ENCODE measurements at regions not wholly inside any gene's neighbourhood (a gene's known extent, or its start where the extent isn't known, plus 50 kb on each side); places are given as distances from the start of the nearest gene placed in this dataset.

DNA sequence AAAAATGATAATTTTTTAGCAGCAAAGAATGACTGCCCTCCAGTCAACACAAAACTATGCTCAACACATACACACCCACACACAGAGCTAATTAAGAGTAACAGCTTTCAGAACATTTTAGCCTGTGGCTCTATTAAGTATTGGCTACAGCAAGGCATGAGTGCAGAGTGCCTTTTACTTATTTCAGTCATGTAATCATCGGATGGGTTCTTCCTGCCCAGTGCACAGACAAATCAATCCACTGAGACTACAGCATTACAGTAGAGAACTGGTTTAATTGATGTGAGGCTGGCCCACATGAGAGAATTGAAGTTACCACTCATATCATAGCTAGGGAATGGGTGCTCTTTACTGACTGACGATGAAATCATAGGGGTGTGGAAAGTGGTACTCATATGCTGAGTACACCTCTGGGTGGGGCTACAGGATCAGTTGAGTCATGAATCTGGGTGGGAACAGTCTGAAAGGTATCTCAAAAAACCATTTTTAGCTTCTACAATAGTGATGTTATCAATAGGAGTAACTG lies 241.0 kb downstream of the FSIP2 start:
- no peak for TF ChIP-seq KAT8 (IDR thresholded peaks at IDR 0.05; ENCODE audit: low read depth)
- no peak for TF ChIP-seq CBFB (CRISPR knock-in tag; IDR thresholded peaks at IDR 0.05)
- TF ChIP-seq, protein P1, sequence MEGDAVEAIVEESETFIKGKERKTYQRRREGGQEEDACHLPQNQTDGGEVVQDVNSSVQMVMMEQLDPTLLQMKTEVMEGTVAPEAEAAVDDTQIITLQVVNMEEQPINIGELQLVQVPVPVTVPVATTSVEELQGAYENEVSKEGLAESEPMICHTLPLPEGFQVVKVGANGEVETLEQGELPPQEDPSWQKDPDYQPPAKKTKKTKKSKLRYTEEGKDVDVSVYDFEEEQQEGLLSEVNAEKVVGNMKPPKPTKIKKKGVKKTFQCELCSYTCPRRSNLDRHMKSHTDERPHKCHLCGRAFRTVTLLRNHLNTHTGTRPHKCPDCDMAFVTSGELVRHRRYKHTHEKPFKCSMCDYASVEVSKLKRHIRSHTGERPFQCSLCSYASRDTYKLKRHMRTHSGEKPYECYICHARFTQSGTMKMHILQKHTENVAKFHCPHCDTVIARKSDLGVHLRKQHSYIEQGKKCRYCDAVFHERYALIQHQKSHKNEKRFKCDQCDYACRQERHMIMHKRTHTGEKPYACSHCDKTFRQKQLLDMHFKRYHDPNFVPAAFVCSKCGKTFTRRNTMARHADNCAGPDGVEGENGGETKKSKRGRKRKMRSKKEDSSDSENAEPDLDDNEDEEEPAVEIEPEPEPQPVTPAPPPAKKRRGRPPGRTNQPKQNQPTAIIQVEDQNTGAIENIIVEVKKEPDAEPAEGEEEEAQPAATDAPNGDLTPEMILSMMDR (IDR thresholded peaks at IDR 0.05 in 2 of 3, conservative IDR thresholded peaks at IDR 0.05 in 1 of 3; ENCODE audit: insufficient read depth in 2 of 3, low read depth in 1 of 3, low read length in 3 of 3): no peak
- TF ChIP-seq SPI1 (IDR thresholded peaks at IDR 0.05; ENCODE audit: borderline replicate concordance, low read depth, low read length): no peak
- TF ChIP-seq, protein P2, sequence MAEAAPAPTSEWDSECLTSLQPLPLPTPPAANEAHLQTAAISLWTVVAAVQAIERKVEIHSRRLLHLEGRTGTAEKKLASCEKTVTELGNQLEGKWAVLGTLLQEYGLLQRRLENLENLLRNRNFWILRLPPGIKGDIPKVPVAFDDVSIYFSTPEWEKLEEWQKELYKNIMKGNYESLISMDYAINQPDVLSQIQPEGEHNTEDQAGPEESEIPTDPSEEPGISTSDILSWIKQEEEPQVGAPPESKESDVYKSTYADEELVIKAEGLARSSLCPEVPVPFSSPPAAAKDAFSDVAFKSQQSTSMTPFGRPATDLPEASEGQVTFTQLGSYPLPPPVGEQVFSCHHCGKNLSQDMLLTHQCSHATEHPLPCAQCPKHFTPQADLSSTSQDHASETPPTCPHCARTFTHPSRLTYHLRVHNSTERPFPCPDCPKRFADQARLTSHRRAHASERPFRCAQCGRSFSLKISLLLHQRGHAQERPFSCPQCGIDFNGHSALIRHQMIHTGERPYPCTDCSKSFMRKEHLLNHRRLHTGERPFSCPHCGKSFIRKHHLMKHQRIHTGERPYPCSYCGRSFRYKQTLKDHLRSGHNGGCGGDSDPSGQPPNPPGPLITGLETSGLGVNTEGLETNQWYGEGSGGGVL (CRISPR knock-in tag; IDR thresholded peaks at IDR 0.05): no peak
- TF ChIP-seq PHF8 (IDR thresholded peaks at IDR 0.05; ENCODE audit: borderline replicate concordance, low read length): no peak
- no peak for TF ChIP-seq ZNF282 (CRISPR knock-in tag; IDR thresholded peaks at IDR 0.05)
- TF ChIP-seq GATAD2A (IDR thresholded peaks at IDR 0.05): no peak
- TF ChIP-seq NUFIP1 (IDR thresholded peaks at IDR 0.05; ENCODE audit: partially characterized antibody): no peak
